PC-9 (cell line): ENCODE measurements at regions not wholly inside any gene's neighbourhood (a gene's known extent, or its start where the extent isn't known, plus 50 kb on each side); places are given as distances from the start of the nearest gene placed in this dataset.

Source experiments
- EZH2 ChIP-seq: fragments of 200-600 bp; sonication (generic); IDR thresholded peaks from 2 replicates; pipeline ENCODE4 v1.8.0; 2017; ENCODE audit warnings: antibody characterized with exemption, low read depth
- TF ChIP-seq, protein P1 (sequence below): fragments of 200-600 bp; sonication (generic); conservative IDR thresholded peaks from 2 replicates; pipeline ENCODE4 v1.6.1; 2017; ENCODE audit warnings: mixed run types, antibody characterized with exemption, mild to moderate bottlenecking, moderate library complexity

DNA sequence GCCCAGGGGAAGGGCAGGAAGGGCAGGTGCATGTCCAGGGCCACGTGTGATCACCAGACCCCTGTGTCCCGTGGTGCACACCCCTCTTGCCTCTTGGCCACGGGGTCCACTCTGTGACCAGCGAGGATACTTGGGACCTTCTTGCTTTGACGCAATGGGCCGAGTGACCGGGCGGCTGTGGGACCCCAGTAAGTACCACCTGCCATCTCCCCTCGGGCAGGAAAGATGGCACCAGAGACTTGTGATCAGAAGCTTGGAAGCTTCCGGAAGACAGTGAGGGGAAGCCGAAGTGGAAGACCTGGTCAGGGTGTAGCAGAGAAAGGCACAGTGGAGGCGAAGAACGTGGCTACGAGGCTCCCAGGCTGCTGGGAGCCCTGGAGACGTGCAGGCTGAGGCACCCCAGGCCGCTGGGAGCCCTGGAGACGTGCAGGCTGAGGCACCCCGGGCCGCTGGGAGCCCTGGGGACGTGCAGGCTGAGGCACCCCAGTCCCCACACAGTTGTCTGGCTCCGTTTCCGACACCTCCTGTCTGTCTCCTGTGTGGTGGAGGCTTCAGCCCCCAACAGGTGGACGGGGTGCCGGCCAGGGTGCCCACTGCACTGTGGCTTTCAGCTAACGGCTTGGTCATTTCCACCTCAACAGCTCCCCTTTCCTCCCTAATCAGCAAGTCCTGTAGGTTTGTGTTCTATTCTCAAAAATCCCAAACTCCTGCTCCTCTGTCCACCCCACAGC lies 663.5 kb downstream of the BRD1 start:
- TF ChIP-seq, protein P1, sequence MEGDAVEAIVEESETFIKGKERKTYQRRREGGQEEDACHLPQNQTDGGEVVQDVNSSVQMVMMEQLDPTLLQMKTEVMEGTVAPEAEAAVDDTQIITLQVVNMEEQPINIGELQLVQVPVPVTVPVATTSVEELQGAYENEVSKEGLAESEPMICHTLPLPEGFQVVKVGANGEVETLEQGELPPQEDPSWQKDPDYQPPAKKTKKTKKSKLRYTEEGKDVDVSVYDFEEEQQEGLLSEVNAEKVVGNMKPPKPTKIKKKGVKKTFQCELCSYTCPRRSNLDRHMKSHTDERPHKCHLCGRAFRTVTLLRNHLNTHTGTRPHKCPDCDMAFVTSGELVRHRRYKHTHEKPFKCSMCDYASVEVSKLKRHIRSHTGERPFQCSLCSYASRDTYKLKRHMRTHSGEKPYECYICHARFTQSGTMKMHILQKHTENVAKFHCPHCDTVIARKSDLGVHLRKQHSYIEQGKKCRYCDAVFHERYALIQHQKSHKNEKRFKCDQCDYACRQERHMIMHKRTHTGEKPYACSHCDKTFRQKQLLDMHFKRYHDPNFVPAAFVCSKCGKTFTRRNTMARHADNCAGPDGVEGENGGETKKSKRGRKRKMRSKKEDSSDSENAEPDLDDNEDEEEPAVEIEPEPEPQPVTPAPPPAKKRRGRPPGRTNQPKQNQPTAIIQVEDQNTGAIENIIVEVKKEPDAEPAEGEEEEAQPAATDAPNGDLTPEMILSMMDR, result no peak
- TF ChIP-seq EZH2, result no peak
